ENCODE measurements at regions not wholly inside any gene's neighbourhood (a gene's known extent, or its start where the extent isn't known, plus 50 kb on each side); places are given as distances from the start of the nearest gene placed in this dataset.

DNA sequence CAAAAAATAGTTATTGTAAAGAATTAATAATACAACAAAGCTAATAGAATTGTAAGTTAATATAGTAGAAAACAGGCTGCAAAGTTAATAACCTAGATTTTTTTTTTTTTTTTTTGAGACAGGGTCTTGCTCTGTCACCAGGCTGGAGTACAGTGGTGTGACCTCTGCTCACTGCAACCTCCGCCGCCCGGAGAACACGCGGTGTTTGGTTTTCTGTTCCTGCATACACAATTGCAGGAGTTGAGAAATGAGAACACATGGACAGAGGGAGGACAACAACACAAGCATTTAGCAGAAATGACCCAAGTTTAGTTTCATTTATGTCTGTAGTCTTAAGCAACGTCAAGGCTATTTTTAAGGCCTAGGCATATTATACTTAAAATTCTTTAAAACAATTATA is 145.9 kb upstream of the PCDH10 start:
- no peaks in the 10 kb centered on the region for H3K27me3 ChIP-seq (ENCODE audit: insufficient read depth, low read depth, low read length)
- no peaks in the 10 kb centered on the region for H3K9me2 ChIP-seq (ENCODE audit: insufficient read depth, low read length)
- TF ChIP-seq EP300 (conservative IDR thresholded peaks at IDR 0.05; ENCODE audit: poor library complexity, severe bottlenecking) (no peak), RAD21 (conservative IDR thresholded peaks at IDR 0.05) (no peak), EZH2 (IDR thresholded peaks at IDR 0.05; ENCODE audit: borderline replicate concordance, insufficient read depth, low read length, poor library complexity, severe bottlenecking) (no peak)
- H3K4me3 ChIP-seq (ENCODE audit: low read length) = no peak overlapping the region
- no peaks in the 10 kb centered on the region for H3K9me3 ChIP-seq (ENCODE audit: low read length)
- H3K36me3 ChIP-seq (ENCODE audit: insufficient read depth, low read length) = no peaks in the 10 kb centered on the region
- no peak overlapping the region for H2AFZ ChIP-seq (ENCODE audit: low read depth, low read length)
- no peaks in the 10 kb centered on the region for H3F3A ChIP-seq (ENCODE audit: insufficient read depth, low read length, poor library complexity, severe bottlenecking)
- H3K79me2 ChIP-seq (replicated peaks; ENCODE audit: insufficient read depth, low read length) = no peaks in the 10 kb centered on the region
- H3K27ac ChIP-seq (ENCODE audit: low read length) = no peak overlapping the region
- no peak overlapping the region for H3K9ac ChIP-seq (ENCODE audit: low read length)
- no peaks in the 10 kb centered on the region for H4K20me1 ChIP-seq (ENCODE audit: insufficient read depth)
- H3K4me2 ChIP-seq (ENCODE audit: low read length) = no peak overlapping the region

DNA sequence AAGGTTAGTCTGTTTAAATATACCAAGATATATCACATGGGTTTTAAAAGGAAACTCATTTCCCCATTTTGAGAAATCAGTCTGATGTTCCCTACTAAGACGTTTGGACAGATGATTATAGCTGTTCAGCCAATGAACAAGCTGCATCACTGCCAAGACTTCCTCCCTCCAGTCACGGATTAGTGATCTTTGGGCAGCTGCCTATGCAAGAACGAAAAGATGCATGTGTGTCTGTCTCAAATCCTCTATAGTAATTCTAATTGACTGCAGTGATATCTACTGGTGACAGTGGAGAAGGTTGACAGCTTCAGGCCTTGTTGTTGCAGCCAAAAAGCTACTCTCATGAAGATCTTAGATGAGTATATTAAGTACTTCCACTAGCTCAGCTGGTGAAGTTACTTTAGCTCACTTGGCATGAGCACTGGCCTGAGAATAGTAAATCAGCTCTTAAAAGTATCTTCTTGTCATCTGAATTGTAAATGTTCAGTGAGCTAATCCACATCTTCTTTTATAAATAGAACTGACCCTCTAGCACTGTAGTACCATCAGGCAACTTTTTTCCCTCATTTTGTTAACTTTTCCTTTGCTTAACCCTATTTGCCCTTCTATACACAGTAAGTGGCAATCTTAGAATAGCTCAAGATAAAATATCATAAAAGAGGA is 134.5 kb upstream of the PCDH10 start:
- Histone ChIP-seq H3K27ac (ENCODE audit: low read length) (no peak overlapping the region), H3K79me2 (replicated peaks; ENCODE audit: insufficient read depth, low read length) (no peaks in the 10 kb centered on the region)

More for the DNA sequence above, 134.5 kb upstream of the PCDH10 start:
- Histone ChIP-seq H3K27me3 (ENCODE audit: insufficient read depth, low read depth, low read length) (no peaks in the 10 kb centered on the region), H3K9me2 (ENCODE audit: insufficient read depth, low read length) (no peaks in the 10 kb centered on the region), H3K4me3 (ENCODE audit: low read length) (no peak overlapping the region), H3K4me2 (ENCODE audit: low read length) (no peak overlapping the region), H3K9ac (ENCODE audit: low read length) (no peak overlapping the region), H3F3A (ENCODE audit: insufficient read depth, low read length, poor library complexity, severe bottlenecking) (no peaks in the 10 kb centered on the region), H4K20me1 (ENCODE audit: insufficient read depth) (no peaks in the 10 kb centered on the region), H2AFZ (ENCODE audit: low read depth, low read length) (no peak overlapping the region), H3K36me3 (ENCODE audit: insufficient read depth, low read length) (no peaks in the 10 kb centered on the region), H3K9me3 (ENCODE audit: low read length) (no peaks in the 10 kb centered on the region)
- TF ChIP-seq POLR2AphosphoS5 (IDR thresholded peaks at IDR 0.05) = no peak
- TF ChIP-seq SMC3 (conservative IDR thresholded peaks at IDR 0.05; ENCODE audit: poor library complexity) = no peak
- no peak for TF ChIP-seq RAD21 (conservative IDR thresholded peaks at IDR 0.05)
- TF ChIP-seq EZH2 (IDR thresholded peaks at IDR 0.05; ENCODE audit: borderline replicate concordance, insufficient read depth, low read length, poor library complexity, severe bottlenecking) = no peak
- TF ChIP-seq, protein P1, sequence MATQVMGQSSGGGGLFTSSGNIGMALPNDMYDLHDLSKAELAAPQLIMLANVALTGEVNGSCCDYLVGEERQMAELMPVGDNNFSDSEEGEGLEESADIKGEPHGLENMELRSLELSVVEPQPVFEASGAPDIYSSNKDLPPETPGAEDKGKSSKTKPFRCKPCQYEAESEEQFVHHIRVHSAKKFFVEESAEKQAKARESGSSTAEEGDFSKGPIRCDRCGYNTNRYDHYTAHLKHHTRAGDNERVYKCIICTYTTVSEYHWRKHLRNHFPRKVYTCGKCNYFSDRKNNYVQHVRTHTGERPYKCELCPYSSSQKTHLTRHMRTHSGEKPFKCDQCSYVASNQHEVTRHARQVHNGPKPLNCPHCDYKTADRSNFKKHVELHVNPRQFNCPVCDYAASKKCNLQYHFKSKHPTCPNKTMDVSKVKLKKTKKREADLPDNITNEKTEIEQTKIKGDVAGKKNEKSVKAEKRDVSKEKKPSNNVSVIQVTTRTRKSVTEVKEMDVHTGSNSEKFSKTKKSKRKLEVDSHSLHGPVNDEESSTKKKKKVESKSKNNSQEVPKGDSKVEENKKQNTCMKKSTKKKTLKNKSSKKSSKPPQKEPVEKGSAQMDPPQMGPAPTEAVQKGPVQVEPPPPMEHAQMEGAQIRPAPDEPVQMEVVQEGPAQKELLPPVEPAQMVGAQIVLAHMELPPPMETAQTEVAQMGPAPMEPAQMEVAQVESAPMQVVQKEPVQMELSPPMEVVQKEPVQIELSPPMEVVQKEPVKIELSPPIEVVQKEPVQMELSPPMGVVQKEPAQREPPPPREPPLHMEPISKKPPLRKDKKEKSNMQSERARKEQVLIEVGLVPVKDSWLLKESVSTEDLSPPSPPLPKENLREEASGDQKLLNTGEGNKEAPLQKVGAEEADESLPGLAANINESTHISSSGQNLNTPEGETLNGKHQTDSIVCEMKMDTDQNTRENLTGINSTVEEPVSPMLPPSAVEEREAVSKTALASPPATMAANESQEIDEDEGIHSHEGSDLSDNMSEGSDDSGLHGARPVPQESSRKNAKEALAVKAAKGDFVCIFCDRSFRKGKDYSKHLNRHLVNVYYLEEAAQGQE (IDR thresholded peaks at IDR 0.05; ENCODE audit: borderline replicate concordance) = no peak
- TF ChIP-seq MXI1 (conservative IDR thresholded peaks at IDR 0.05; ENCODE audit: poor library complexity, severe bottlenecking) = no peak
- no peak for TF ChIP-seq TAF1 (IDR thresholded peaks at IDR 0.05; ENCODE audit: low read depth)
- TF ChIP-seq, protein P2, sequence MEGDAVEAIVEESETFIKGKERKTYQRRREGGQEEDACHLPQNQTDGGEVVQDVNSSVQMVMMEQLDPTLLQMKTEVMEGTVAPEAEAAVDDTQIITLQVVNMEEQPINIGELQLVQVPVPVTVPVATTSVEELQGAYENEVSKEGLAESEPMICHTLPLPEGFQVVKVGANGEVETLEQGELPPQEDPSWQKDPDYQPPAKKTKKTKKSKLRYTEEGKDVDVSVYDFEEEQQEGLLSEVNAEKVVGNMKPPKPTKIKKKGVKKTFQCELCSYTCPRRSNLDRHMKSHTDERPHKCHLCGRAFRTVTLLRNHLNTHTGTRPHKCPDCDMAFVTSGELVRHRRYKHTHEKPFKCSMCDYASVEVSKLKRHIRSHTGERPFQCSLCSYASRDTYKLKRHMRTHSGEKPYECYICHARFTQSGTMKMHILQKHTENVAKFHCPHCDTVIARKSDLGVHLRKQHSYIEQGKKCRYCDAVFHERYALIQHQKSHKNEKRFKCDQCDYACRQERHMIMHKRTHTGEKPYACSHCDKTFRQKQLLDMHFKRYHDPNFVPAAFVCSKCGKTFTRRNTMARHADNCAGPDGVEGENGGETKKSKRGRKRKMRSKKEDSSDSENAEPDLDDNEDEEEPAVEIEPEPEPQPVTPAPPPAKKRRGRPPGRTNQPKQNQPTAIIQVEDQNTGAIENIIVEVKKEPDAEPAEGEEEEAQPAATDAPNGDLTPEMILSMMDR (IDR thresholded peaks at IDR 0.05; ENCODE audit: poor library complexity, severe bottlenecking) = no peak
- no peak for TF ChIP-seq EP300 (conservative IDR thresholded peaks at IDR 0.05; ENCODE audit: poor library complexity, severe bottlenecking)
